ENCODE measurements at regions not wholly inside any gene's neighbourhood (a gene's known extent, or its start where the extent isn't known, plus 50 kb on each side); places are given as distances from the start of the nearest gene placed in this dataset.

DNA sequence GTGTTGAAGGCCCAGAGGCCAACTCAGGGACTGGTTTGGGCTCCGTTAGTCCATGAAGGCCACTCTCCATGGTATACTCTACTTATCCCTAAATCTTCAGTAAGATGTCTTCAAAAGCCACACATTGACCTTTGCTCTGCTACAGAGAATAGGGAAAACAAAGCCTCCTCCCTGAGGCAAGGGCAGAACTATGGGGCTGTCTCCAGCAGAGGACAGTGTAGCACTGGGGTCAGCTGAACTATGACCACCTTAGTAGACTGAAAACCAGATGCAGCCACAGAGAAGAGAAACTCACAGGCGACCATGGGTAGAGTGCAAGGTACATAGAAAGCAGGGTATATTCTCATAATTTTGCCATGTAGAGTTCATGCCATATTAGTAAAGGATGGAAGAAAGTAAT, 587.4 kb downstream of the LMO7 start:
- no CpG with 5 or more reads among the region's 2 CpGs for WGBS (ENCODE audit: extremely low coverage, insufficient read length, low lambda C conversion rate)
- Histone ChIP-seq H2AK5ac (ENCODE audit: insufficient read length, low read length) (no peak overlapping the region), H3K4ac (ENCODE audit: low read depth, low read length) (no peak overlapping the region), H3K23ac (ENCODE audit: insufficient read length, low read depth, low read length) (no peak overlapping the region), H3K27me3 (ENCODE audit: insufficient read depth, low read length) (no peaks in the 10 kb centered on the region), H3K9me3 (ENCODE audit: control insufficient read depth, low read depth, low read length) (no peaks in the 10 kb centered on the region), H3K79me1 (ENCODE audit: insufficient read depth, low read depth, low read length, poor library complexity, severe bottlenecking) (no peaks in the 10 kb centered on the region), H3K4me1 (ENCODE audit: insufficient read depth, low read length) (no peaks in the 10 kb centered on the region), H4K20me1 (ENCODE audit: control insufficient read depth, insufficient read depth, insufficient read length) (no peaks in the 10 kb centered on the region), H3K27ac (ENCODE audit: insufficient read length, low read depth, low read length) (no peak overlapping the region), H3T11ph (ENCODE audit: low read length) (no peak overlapping the region), H2BK12ac (ENCODE audit: insufficient read length, low read depth, low read length) (no peak overlapping the region), H2BK120ac (ENCODE audit: low read depth, low read length, poor library complexity, severe bottlenecking) (no peak overlapping the region), H4K91ac (ENCODE audit: insufficient read length, low read depth, low read length) (no peak overlapping the region), H2BK15ac (ENCODE audit: low read depth, low read length) (no peak overlapping the region), H3K4me2 (ENCODE audit: insufficient read depth, insufficient read length, low read length) (no peak overlapping the region), H2AFZ (ENCODE audit: low read length) (no peak overlapping the region), H3K14ac (ENCODE audit: insufficient read depth, low read length) (no peak overlapping the region), H3K23me2 (ENCODE audit: insufficient read length, low read depth, low read length, poor library complexity, severe bottlenecking) (no peaks in the 10 kb centered on the region), H4K5ac (ENCODE audit: insufficient read length, low read depth, low read length) (no peak overlapping the region), H3K18ac (ENCODE audit: insufficient read length, low read depth, low read length) (no peak overlapping the region), H3K9ac (ENCODE audit: extremely low read depth, insufficient read length, low read length) (no peak overlapping the region), H2BK20ac (ENCODE audit: low read depth, low read length, poor library complexity, severe bottlenecking) (no peak overlapping the region), H2BK5ac (ENCODE audit: insufficient read length, low read length) (no peak overlapping the region), H4K8ac (replicated peaks; ENCODE audit: insufficient read length, low read depth, low read length) (no peak overlapping the region), H3K56ac (ENCODE audit: insufficient read length, low read depth, low read length) (no peak overlapping the region), H3K79me2 (ENCODE audit: insufficient read depth, low read length) (no peaks in the 10 kb centered on the region)
- TF ChIP-seq, protein P1, sequence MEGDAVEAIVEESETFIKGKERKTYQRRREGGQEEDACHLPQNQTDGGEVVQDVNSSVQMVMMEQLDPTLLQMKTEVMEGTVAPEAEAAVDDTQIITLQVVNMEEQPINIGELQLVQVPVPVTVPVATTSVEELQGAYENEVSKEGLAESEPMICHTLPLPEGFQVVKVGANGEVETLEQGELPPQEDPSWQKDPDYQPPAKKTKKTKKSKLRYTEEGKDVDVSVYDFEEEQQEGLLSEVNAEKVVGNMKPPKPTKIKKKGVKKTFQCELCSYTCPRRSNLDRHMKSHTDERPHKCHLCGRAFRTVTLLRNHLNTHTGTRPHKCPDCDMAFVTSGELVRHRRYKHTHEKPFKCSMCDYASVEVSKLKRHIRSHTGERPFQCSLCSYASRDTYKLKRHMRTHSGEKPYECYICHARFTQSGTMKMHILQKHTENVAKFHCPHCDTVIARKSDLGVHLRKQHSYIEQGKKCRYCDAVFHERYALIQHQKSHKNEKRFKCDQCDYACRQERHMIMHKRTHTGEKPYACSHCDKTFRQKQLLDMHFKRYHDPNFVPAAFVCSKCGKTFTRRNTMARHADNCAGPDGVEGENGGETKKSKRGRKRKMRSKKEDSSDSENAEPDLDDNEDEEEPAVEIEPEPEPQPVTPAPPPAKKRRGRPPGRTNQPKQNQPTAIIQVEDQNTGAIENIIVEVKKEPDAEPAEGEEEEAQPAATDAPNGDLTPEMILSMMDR (conservative IDR thresholded peaks at IDR 0.05), result peak; percentile 52
- Mint-ChIP-seq H3K36me3 (ENCODE audit: insufficient read depth in 1 of 3, low read depth in 3 of 3) (no peaks in the 10 kb centered on the region), H3K27ac (no peak overlapping the region), H3K27me3 (ENCODE audit: low read depth) (no peaks in the 10 kb centered on the region), H3K9me3 (no peaks in the 10 kb centered on the region), H3K4me1 (no peaks in the 10 kb centered on the region), H3K4me3 (no peak overlapping the region)
- peak; percentile 33 for DNase-seq
